H9 (cell line): ENCODE measurements at regions not wholly inside any gene's neighbourhood (a gene's known extent, or its start where the extent isn't known, plus 50 kb on each side); places are given as distances from the start of the nearest gene placed in this dataset.

Experiments used
- DNase-seq: peaks from one replicate; pipeline ENCODE4 v3.0.0-alpha.2; 2017
- H2AFZ ChIP-seq: one replicate; pipeline ENCODE4 v1.6.1; 2013; ENCODE audit warnings: mild to moderate bottlenecking, low read length, control low read depth, moderate library complexity
- H2AK5ac ChIP-seq: 2 replicates; pipeline ENCODE4 v1.6.1; 2013; ENCODE audit warnings: low read length, control low read depth, mixed read lengths; ENCODE audit not compliant: insufficient read length
- H2BK120ac ChIP-seq: one replicate; pipeline ENCODE4 v1.6.1; 2013; ENCODE audit warnings: low read depth, mild to moderate bottlenecking, low read length, control low read depth, inconsistent platforms; ENCODE audit not compliant: poor library complexity, severe bottlenecking
- H2BK12ac ChIP-seq: 2 replicates; pipeline ENCODE4 v1.6.1; 2013; ENCODE audit warnings: low read length, control low read depth, mixed read lengths, low read depth; ENCODE audit not compliant: insufficient read length
- H2BK15ac ChIP-seq: 2 replicates; pipeline ENCODE4 v1.6.1; 2013; ENCODE audit warnings: low read depth, low read length, control low read depth
- H2BK20ac ChIP-seq: one replicate; pipeline ENCODE4 v1.6.1; 2013; ENCODE audit warnings: low read depth, mild to moderate bottlenecking, low read length, control low read depth, inconsistent platforms; ENCODE audit not compliant: poor library complexity, severe bottlenecking
- H2BK5ac ChIP-seq: 2 replicates; pipeline ENCODE4 v1.6.1; 2013; ENCODE audit warnings: low read length, control low read depth, mixed read lengths; ENCODE audit not compliant: insufficient read length
- H3K14ac ChIP-seq: 2 replicates; pipeline ENCODE4 v1.6.1; 2013; ENCODE audit warnings: low read length, control low read depth; ENCODE audit not compliant: insufficient read depth
- H3K18ac ChIP-seq: 2 replicates; pipeline ENCODE4 v1.6.1; 2013; ENCODE audit warnings: low read depth, mild to moderate bottlenecking, mixed read lengths, low read length, control low read depth; ENCODE audit not compliant: insufficient read length
- H3K23ac ChIP-seq: 2 replicates; pipeline ENCODE4 v1.6.1; 2013; ENCODE audit warnings: low read length, control low read depth, mixed read lengths, low read depth; ENCODE audit not compliant: insufficient read length
- H3K23me2 ChIP-seq: 2 replicates; pipeline ENCODE4 v1.6.1; 2013; ENCODE audit warnings: low read depth, mild to moderate bottlenecking, mixed read lengths, low read length, control low read depth; ENCODE audit not compliant: insufficient read length, poor library complexity, severe bottlenecking
- H3K27ac ChIP-seq: 2 replicates; pipeline ENCODE4 v1.5.1; 2013; ENCODE audit warnings: low read length, control low read depth, mixed read lengths, low read depth; ENCODE audit not compliant: insufficient read length
- H3K27me3 ChIP-seq: 2 replicates; pipeline ENCODE4 v1.6.1; 2013; ENCODE audit warnings: low read length, control low read depth, inconsistent platforms; ENCODE audit not compliant: insufficient read depth
- H3K4ac ChIP-seq: 2 replicates; pipeline ENCODE4 v1.6.1; 2013; ENCODE audit warnings: low read depth, mild to moderate bottlenecking, control low read depth, inconsistent platforms, low read length, moderate library complexity
- H3K4me1 ChIP-seq: 2 replicates; pipeline ENCODE4 v1.6.1; 2013; ENCODE audit warnings: low read length, control low read depth, inconsistent platforms; ENCODE audit not compliant: insufficient read depth
- H3K4me2 ChIP-seq: 2 replicates; pipeline ENCODE4 v1.6.1; 2013; ENCODE audit warnings: low read length, control low read depth, mixed read lengths; ENCODE audit not compliant: insufficient read length, insufficient read depth
- H3K56ac ChIP-seq: 2 replicates; pipeline ENCODE4 v1.6.1; 2013; ENCODE audit warnings: low read depth, mild to moderate bottlenecking, mixed read lengths, low read length, control low read depth; ENCODE audit not compliant: insufficient read length
- H3K79me1 ChIP-seq: 2 replicates; pipeline ENCODE4 v1.6.1; 2013; ENCODE audit warnings: low read depth, mild to moderate bottlenecking, moderate library complexity, low read length, control low read depth, inconsistent platforms; ENCODE audit not compliant: insufficient read depth, poor library complexity, severe bottlenecking
- H3K79me2 ChIP-seq: 2 replicates; pipeline ENCODE4 v1.6.1; 2013; ENCODE audit warnings: low read length, control low read depth, inconsistent platforms; ENCODE audit not compliant: insufficient read depth
- H3K9ac ChIP-seq: 2 replicates; pipeline ENCODE4 v1.6.1; 2013; ENCODE audit warnings: low read length, control low read depth, mixed read lengths; ENCODE audit not compliant: insufficient read length; ENCODE audit errors: extremely low read depth
- H3K9me3 ChIP-seq: one replicate; pipeline ENCODE4 v1.6.1; 2013; ENCODE audit warnings: low read depth, low read length, inconsistent platforms; ENCODE audit not compliant: control insufficient read depth
- H3T11ph ChIP-seq: one replicate; pipeline ENCODE4 v1.6.1; 2013; ENCODE audit warnings: mild to moderate bottlenecking, low read length, control low read depth, inconsistent platforms
- H4K20me1 ChIP-seq: one replicate; pipeline ENCODE4 v1.6.1; 2013; ENCODE audit not compliant: control insufficient read depth, insufficient read length, insufficient read depth
- H4K5ac ChIP-seq: 2 replicates; pipeline ENCODE4 v1.6.1; 2013; ENCODE audit warnings: low read depth, mild to moderate bottlenecking, mixed read lengths, low read length, control low read depth; ENCODE audit not compliant: insufficient read length
- H4K8ac ChIP-seq: replicated peaks from 2 replicates; pipeline ENCODE4 v1.6.1; 2013; ENCODE audit warnings: low read length, control low read depth, mixed read lengths, low read depth; ENCODE audit not compliant: insufficient read length
- H4K91ac ChIP-seq: 2 replicates; pipeline ENCODE4 v1.6.1; 2013; ENCODE audit warnings: low read depth, mild to moderate bottlenecking, moderate library complexity, mixed read lengths, low read length, control low read depth; ENCODE audit not compliant: insufficient read length
- H3K27ac Mint-ChIP-seq, 3 experiments: 2 replicates in 2 of 3; 3 replicates in 1 of 3; pipeline ENCODE4 v1.8.0; 2020 to 2021; ENCODE audit warnings: mixed read lengths in 3 of 3, mild to moderate bottlenecking in 1 of 3, moderate library complexity in 1 of 3
- H3K27me3 Mint-ChIP-seq: 2 replicates; pipeline ENCODE4 v1.8.0; 2021; ENCODE audit warnings: low read depth, mild to moderate bottlenecking, moderate library complexity, mixed read lengths
- H3K36me3 Mint-ChIP-seq, 3 experiments: 2 replicates in 2 of 3; 3 replicates in 1 of 3; pipeline ENCODE4 v1.8.0; 2020 to 2021; ENCODE audit warnings: low read depth in 3 of 3, mixed read lengths in 3 of 3; ENCODE audit not compliant: insufficient read depth in 1 of 3
- H3K4me1 Mint-ChIP-seq, 2 experiments: 2 replicates each; pipeline ENCODE4 v1.8.0; 2020; ENCODE audit warnings: mixed read lengths in 2 of 2
- H3K4me3 Mint-ChIP-seq, 2 experiments: 2 replicates in 1 of 2; 3 replicates in 1 of 2; pipeline ENCODE4 v1.8.0; 2020 to 2021; ENCODE audit warnings: mild to moderate bottlenecking in 2 of 2, mixed read lengths in 2 of 2, moderate library complexity in 1 of 2
- H3K9me3 Mint-ChIP-seq, 2 experiments: 2 replicates in 1 of 2; 3 replicates in 1 of 2; pipeline ENCODE4 v1.8.0; 2020; ENCODE audit warnings: mild to moderate bottlenecking in 2 of 2, mixed read lengths in 2 of 2, moderate library complexity in 1 of 2
- WGBS: extraction: QIAGEN DNeasy Blood & Tissue Kit; methylation state at CpG from one replicate; pipeline ENCODE4 v1.1.7; 2013; ENCODE audit warnings: missing lambda C conversion rate, low lambda C conversion rate, mixed read lengths; ENCODE audit not compliant: insufficient read length; ENCODE audit errors: extremely low coverage; 5-methylcytosine and 5-hydroxymethylcytosine counted together
- TF ChIP-seq, protein P1 (sequence below): fragments of 200-600 bp; sonication (generic); conservative IDR thresholded peaks from 3 replicates; pipeline ENCODE4 v1.8.0; 2021; ENCODE audit warnings: antibody characterized with exemption, mild to moderate bottlenecking

DNA sequence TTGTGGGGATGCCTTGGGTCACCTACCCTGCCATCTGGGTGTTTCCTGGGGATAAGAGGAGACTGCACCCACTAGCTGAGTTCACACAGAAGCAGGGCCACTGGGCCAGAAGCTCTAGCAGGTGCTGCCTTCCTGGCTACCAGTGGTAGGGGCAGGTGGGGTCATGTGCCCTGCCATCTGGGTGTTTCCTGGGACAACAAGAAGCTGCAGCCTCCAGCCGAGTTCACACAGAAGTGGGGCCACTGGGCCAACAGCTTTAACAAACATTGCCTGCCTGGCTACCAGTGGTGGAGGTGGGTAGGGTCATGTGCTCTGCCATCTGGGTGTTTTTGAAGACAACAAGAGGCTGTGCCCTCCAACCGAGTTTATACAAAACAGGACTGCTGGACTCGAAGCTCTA, 282.2 kb upstream of the SYT4 start:
- Histone ChIP-seq H3K27me3 (no peaks in the 10 kb centered on the region), H2AK5ac (no peak overlapping the region), H3K9ac (no peak overlapping the region), H3K79me2 (no peaks in the 10 kb centered on the region), H3K4me1 (no peaks in the 10 kb centered on the region), H2BK15ac (no peak overlapping the region), H3K79me1 (no peaks in the 10 kb centered on the region), H4K8ac (no peak overlapping the region), H3K27ac (no peak overlapping the region), H4K5ac (no peak overlapping the region), H4K20me1 (no peaks in the 10 kb centered on the region), H2BK120ac (no peak overlapping the region), H3K4ac (no peak overlapping the region), H2BK12ac (no peak overlapping the region), H3K56ac (no peak overlapping the region), H2BK20ac (no peak overlapping the region), H3K9me3 (no peaks in the 10 kb centered on the region), H3K14ac (no peak overlapping the region; the same call in 1 of the 2 replicates), H4K91ac (no peak overlapping the region), H3K23me2 (no peaks in the 10 kb centered on the region), H3K4me2 (no peak overlapping the region), H2BK5ac (no peak overlapping the region), H3K23ac (no peak overlapping the region), H3K18ac (no peak overlapping the region), H2AFZ (no peak overlapping the region), H3T11ph (no peak overlapping the region)
- WGBS = no CpG with 5 or more reads among the region's 3 CpGs
- DNase-seq = no peak
- H3K27ac Mint-ChIP-seq = no peak overlapping the region
- peaks cover 10 to 13% of the 10 kb centered on the region in 2 experiments; a peak in 4 of 5 replicates for H3K9me3 Mint-ChIP-seq
- no peak overlapping the region for H3K4me3 Mint-ChIP-seq
- TF ChIP-seq, protein P1, sequence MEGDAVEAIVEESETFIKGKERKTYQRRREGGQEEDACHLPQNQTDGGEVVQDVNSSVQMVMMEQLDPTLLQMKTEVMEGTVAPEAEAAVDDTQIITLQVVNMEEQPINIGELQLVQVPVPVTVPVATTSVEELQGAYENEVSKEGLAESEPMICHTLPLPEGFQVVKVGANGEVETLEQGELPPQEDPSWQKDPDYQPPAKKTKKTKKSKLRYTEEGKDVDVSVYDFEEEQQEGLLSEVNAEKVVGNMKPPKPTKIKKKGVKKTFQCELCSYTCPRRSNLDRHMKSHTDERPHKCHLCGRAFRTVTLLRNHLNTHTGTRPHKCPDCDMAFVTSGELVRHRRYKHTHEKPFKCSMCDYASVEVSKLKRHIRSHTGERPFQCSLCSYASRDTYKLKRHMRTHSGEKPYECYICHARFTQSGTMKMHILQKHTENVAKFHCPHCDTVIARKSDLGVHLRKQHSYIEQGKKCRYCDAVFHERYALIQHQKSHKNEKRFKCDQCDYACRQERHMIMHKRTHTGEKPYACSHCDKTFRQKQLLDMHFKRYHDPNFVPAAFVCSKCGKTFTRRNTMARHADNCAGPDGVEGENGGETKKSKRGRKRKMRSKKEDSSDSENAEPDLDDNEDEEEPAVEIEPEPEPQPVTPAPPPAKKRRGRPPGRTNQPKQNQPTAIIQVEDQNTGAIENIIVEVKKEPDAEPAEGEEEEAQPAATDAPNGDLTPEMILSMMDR = no peak
- H3K27me3 Mint-ChIP-seq = no peaks in the 10 kb centered on the region
- H3K36me3 Mint-ChIP-seq = peaks cover 3 to 17% (median 4%) of the 10 kb centered on the region in 3 experiments; a peak in 5 of 7 replicates
- peaks cover 0 to 4% of the 10 kb centered on the region in 2 experiments; a peak in 3 of 4 replicates for H3K4me1 Mint-ChIP-seq
